GM21367 (cell line): ENCODE measurements at regions not wholly inside any gene's neighbourhood (a gene's known extent, or its start where the extent isn't known, plus 50 kb on each side); places are given as distances from the start of the nearest gene placed in this dataset.

Experiments used
- ATAC-seq: cut with Tn5 transposase; IDR thresholded peaks from one replicate; pipeline ENCODE4 v1.9.1; 2021; ENCODE audit not compliant: unreplicated experiment

- ATAC-seq: no peak
These were observed 374.1 kb downstream of the FBXW7 start for GRCh38 chr4:152161676-152162330.

DNA sequence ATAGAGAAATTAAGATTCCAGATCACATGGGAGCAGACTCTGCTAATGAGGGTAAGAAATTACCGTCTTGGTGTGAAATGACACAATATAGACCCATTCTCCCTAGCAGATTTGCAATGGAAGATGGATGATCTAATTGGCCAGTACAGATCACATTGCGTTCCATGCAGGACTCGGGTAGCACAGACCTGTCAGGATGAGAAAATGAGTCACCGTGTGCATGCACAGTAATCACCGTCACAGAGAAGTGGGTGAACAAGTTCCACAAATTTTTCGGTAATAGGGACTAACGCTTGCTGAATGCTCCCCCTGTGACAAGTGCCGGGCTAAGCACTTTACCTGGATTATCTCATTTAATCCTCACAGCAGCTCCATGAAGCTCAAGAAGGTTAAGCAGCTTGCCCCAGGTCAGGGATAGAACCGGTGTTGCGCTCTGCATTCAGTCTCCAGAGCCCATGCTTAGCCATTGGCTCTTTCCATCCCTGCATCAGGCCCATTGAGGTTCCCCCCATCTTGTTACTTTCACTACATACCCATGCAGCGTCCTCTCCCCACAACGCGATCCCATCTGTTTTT is 375.6 kb downstream of the FBXW7 start:
- ATAC-seq: no peak

GRCh38 chr4:152159773-152160172 is 376.1 kb downstream of the FBXW7 start:
- no peak for ATAC-seq

DNA sequence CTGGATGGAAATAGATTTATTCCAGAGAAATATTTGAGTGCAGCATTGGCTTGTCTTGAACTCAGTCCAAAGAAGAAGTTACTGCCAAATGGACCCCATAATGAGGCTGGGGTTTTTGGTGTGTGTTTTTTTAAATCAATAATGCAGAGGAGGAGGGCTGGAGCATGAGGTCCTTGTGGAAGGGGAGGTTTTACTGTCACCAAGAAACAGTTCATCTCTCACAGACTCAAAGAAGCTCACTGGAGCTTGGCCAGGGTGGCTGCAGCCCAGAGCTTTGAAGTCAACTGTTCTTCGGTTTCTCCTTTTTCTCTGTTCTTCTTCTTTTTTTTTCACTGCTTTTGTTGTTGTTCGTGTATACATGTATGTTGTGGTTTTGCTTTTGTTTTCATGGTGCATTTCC is 377.7 kb downstream of the FBXW7 start:
- no peak for ATAC-seq

DNA sequence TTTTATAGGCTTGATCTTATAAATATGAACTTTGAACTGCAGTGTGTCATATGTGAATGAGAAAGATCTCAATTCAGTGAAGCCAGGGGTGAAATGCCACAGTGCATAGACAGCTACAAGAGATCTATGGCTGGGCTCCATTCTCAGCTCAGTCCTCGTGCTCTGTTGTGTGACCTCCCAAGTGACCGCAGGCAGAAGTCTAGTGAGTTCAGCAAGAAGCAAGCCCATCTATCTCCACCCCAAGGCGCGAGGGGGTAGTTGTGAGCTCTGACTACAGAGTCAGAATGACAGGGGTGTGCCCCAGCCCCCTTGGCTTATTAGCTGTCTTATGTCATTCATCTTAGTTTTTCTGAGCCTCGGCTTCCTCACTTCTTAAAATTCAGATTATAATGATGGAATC is 378.3 kb downstream of the FBXW7 start:
- no peak for ATAC-seq

DNA sequence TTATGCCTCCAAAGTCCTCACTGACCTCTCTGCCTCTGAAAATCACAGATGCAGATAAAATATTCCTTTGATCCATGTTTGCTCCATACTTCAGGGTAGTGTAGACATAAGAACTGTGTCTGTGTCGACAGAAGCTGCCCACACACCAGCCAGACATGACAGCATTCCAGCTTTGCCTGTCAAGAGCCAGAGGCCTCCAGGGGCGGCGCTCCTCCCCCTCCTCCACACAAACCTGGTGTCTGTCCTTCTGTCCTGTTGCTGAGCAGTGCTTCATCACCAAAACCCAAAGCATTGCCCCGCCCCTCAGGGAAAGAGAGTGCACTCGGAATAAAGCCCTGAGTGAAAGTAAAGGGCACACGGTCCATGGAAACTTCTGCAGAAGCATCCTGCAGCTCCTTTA is 379.4 kb downstream of the FBXW7 start:
- no peak for ATAC-seq

DNA sequence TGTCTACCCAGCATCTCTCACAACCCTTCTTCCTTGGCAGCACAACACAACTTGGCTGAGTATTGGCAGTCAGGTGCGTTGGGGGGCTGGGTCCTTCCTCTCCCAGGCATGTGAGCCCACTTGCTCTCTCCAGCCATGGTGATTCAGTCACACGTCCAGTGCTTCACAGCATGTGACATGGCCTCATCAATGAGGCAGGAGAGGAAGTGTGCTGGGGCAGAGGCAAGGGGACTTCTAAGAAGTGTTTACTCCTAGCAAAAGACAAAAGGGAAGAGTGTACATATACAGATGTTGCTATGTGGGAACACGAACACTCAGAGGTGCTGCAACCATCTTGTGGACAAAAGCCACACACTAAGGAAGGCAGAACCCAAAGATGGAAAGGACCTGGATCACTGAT is 380.8 kb downstream of the FBXW7 start:
- no peak for ATAC-seq

DNA sequence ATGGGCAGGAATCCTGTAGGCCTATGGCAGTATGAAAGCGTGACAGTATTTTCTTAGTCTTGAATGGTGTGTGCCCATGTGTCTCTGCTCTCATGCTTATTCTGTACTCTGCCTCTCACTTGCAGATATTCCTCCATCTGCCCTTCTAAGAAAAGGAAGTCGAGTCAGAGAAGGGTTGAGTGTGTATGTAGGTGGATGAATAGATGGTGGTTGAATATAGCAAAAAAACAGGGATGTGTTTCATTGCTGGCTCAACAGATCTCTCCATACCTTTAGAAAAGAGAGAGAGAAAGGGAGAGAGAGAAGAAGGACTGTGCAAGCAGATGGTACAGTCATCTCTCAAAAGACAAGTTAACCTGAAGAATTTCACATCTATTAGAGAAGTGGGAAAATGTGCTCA is 381.5 kb downstream of the FBXW7 start:
- ATAC-seq: no peak

DNA sequence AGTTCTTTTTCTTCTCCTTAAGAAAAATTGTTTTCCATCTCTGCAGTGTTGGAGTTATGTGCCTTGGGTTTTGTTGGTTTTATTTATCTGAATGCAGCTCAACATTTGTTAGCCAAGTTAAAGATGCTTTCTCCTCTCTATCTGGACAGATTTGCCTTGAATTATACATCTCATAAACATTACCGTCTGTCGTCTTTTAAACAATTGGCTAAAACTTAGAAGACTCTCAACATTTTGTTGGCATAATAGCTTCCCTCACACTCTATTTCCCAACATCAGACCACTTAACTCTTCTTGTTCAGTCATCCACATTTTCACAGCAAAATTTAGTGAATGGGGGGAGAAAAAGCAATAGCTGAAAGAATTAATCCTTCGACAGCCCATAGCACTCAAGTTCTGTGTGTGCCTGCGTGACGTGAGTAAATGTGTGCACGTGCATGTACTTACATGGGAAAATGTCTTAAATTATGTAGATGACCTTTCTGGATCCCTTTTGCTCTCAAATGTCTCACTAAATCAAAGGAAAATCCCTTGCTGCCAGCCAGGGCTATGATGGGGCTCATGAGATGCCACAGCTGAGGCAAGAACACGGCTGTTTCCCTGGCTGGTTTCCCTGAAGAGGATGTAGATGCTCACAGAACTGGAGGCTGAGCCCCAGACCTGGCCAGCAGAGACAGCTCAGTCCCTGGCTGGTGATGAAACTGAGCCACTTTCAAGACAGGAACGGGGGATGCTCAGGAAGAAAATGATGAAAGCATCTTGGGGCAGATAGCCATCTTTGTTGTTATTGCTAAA is 382.2 kb downstream of the FBXW7 start:
- ATAC-seq: no peak

GRCh38 chr4:152150214-152150613 is 385.7 kb downstream of the FBXW7 start:
- no peak for ATAC-seq

DNA sequence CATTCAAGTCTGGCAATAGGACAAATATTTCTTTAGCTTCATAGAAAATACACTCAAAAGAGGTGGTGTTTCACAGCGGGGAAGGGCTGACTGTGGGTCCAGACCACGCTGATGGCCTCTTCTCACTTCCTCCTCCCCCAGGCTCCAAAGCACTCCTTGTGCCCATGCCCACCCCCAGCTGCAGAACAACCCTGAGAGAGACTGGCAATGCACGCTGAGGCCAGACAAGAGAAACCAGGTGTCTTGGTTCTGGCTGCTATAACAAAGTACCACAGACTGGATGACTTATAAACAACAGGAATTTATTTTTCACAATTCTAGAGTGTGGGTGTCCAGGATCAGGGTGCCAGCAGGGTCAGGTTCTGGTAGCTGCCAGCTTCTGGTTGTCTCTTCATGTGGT is 386.1 kb downstream of the FBXW7 start:
- ATAC-seq: no peak

- no peak for ATAC-seq
These were observed 387.2 kb upstream of the GATB start for GRCh38 chr4:152148057-152148456.

DNA sequence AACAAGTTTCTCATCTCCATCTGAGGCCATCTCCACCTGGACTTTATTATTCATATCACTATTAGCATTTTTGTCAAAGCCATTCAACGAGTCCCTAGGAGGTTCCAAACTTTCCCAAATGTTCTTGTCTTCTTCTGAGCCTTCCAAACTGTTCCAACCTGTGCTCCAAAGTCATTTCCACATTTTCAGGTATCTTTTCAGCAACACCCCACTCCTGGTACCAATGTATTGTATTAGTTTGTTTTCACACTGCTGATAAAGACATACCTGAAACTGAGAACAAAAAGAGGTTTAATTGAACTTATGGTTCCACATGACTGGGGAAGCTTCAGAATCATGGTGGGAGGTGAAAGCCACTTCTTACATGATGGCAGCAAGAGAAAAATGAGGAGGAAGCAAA is 385.4 kb upstream of the GATB start:
- ATAC-seq: no peak

DNA sequence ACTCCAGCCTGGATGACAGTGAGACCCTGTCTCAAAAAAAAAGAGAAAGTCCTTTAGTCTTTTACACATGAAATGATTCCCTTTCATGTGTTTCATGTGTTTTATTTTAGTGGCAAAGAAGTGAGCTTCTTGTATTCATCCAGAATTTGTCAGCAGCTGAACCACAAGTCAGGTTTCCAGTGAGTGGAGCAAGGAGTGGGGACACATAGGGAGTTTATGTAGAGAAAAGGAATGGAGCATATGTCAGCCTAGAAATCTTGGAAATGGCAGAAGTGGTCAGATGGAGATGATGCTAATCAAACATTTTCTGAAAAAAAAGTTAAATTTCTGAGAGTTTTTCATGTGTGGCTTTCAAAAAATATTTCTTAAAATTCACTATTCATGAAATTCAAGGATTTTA is 383.0 kb upstream of the GATB start:
- ATAC-seq: no peak

- ATAC-seq: no peak
These were observed 377.6 kb upstream of the GATB start for GRCh38 chr4:152138451-152138850.

DNA sequence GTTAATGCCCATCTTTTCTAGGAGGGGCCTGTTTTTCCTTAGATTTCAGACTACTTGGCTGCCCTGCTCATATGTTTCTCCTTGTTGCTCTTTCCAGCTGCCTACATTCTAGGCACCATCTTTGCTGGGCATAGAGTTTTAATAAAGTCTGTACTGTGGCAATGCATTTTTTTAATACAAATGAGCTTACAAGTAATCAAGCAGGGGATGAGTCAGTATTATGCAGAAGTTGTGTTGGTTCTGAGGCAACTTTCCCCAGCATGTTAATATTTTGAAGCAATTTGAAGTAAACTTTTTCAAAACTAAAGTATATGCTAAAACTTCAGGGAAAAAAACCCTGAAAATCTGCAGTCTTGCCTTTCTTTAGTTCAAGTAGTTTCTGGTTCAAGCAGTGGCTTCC is 372.0 kb upstream of the GATB start:
- ATAC-seq: no peak

GRCh38 chr4:152128356-152128755 is 367.5 kb upstream of the GATB start:
- no peak for ATAC-seq

GRCh38 chr4:152126238-152126637 is 365.4 kb upstream of the GATB start:
- ATAC-seq: no peak

GRCh38 chr4:152118819-152119553 is 358.2 kb upstream of the GATB start:
- no peak for ATAC-seq

- no peak for ATAC-seq
These were observed 357.2 kb upstream of the GATB start for GRCh38 chr4:152117933-152118507.

- no peak for ATAC-seq
These were observed 356.7 kb upstream of the GATB start for GRCh38 chr4:152117520-152117919.
